ENCODE measurements at regions not wholly inside any gene's neighbourhood (a gene's known extent, or its start where the extent isn't known, plus 50 kb on each side); places are given as distances from the start of the nearest gene placed in this dataset.

- Histone ChIP-seq H2AK5ac (ENCODE audit: low read depth, low read length) (no peak overlapping the region), H3K9me1 (ENCODE audit: insufficient read depth, low read length) (no peaks in the 10 kb centered on the region), H3K9me3 (ENCODE audit: control insufficient read depth, insufficient read depth, low read length) (no peaks in the 10 kb centered on the region; the same call in 1 of the 2 replicates), H2BK20ac (ENCODE audit: low read depth, low read length) (no peak overlapping the region), H3K14ac (replicated peaks; ENCODE audit: low read depth, low read length) (no peak overlapping the region), H3K56ac (ENCODE audit: extremely low read depth, insufficient read depth, low read length) (no peak overlapping the region), H3K4me3 (ENCODE audit: insufficient read depth, low read depth, low read length) (no peak overlapping the region), H4K91ac (ENCODE audit: insufficient read depth, low read depth, low read length) (no peak overlapping the region), H2BK5ac (ENCODE audit: low read depth, low read length, poor library complexity, severe bottlenecking) (no peak overlapping the region), H3K4me2 (ENCODE audit: low read depth, low read length) (no peak overlapping the region), H3K27ac (ENCODE audit: insufficient read depth, low read length) (no peak overlapping the region), H3K23ac (ENCODE audit: low read depth, low read length) (no peak overlapping the region), H3K36me3 (ENCODE audit: control insufficient read depth, insufficient read depth, low read length) (no peaks in the 10 kb centered on the region), H2AK9ac (replicated peaks; ENCODE audit: low read depth, low read length, poor library complexity) (no peak overlapping the region), H4K20me1 (ENCODE audit: insufficient read depth, low read length) (no peaks in the 10 kb centered on the region), H2BK15ac (ENCODE audit: low read depth, low read length) (no peak overlapping the region), H3K18ac (ENCODE audit: low read depth, low read length) (no peak overlapping the region), H4K8ac (ENCODE audit: low read depth in 2 of 2, low read length in 2 of 2) (no peak overlapping the region), H3K4me1 (ENCODE audit: control insufficient read depth, insufficient read depth, low read length) (no peaks in the 10 kb centered on the region), H3K27me3 (ENCODE audit: control insufficient read depth, insufficient read depth, low read length) (no peaks in the 10 kb centered on the region), H3K4ac (ENCODE audit: low read depth, low read length) (no peak overlapping the region), H3K9ac (ENCODE audit: low read depth, low read length) (no peak overlapping the region), H2AFZ (replicated peaks; ENCODE audit: low read length, poor library complexity) (no peak overlapping the region), H3K79me1 (ENCODE audit: low read depth in 1 of 2, low read length in 2 of 2) (no peaks in the 10 kb centered on the region), H2BK120ac (ENCODE audit: low read depth, low read length) (no peak overlapping the region), H4K5ac (ENCODE audit: low read depth, low read length) (no peak overlapping the region)
- DNase-seq, result no peak
- no peak for TF ChIP-seq CTCF (conservative IDR thresholded peaks at IDR 0.05; ENCODE audit: low read depth, low read length)
- no peak for TF ChIP-seq MAZ (IDR thresholded peaks at IDR 0.05; ENCODE audit: borderline replicate concordance, low read depth, low read length)
- no peak for TF ChIP-seq FOS (IDR thresholded peaks at IDR 0.05; ENCODE audit: low read depth, low read length)
- no peak for TF ChIP-seq RFX5 (IDR thresholded peaks at IDR 0.05; ENCODE audit: low read depth, low read length)
- no peak for TF ChIP-seq POLR2A (IDR thresholded peaks at IDR 0.05; ENCODE audit: low read depth, low read length)
- 0% methylated on average over 1 of the region's 6 CpGs; no CpG with 5 or more reads in 1 of the 2 experiments for WGBS, 2 experiments (ENCODE audit: extremely low coverage in 2 of 2, insufficient read length in 1 of 2)
- in situ Hi-C loops (cut with MboI; ENCODE audit: low sequenced_read_pairs) (no loop called here), intact Hi-C loops (cut with micrococcal nuclease) (no loop called here), dilution Hi-C loops (cut with HindIII; ENCODE audit: low sequenced_read_pairs, unreplicated experiment) (no loop called here)
- POLR2A ChIA-PET (ENCODE audit: unreplicated experiment), result no interaction called here
- CTCF ChIA-PET, result no interaction called here
- ATAC-seq (ENCODE audit: low read depth), result no peak
- BruUV-seq (replicated peaks), result no TSS peak
Observed at GRCh38 chr19:31910224-31910623, 435.2 kb upstream of the ZNF507 start.

Data from IMR-90 (cell line).